Mucosa of gallbladder (tissue), 1 donor: ENCODE measurements at regions not wholly inside any gene's neighbourhood (a gene's known extent, or its start where the extent isn't known, plus 50 kb on each side); places are given as distances from the start of the nearest gene placed in this dataset.

Experiments used
- DNase-seq: peaks from one replicate; pipeline ENCODE4 v3.0.0-alpha.2; 2020; ENCODE audit warnings: low spot score
- donor health status: DM: no; HTN: no; CAD: no.

DNA sequence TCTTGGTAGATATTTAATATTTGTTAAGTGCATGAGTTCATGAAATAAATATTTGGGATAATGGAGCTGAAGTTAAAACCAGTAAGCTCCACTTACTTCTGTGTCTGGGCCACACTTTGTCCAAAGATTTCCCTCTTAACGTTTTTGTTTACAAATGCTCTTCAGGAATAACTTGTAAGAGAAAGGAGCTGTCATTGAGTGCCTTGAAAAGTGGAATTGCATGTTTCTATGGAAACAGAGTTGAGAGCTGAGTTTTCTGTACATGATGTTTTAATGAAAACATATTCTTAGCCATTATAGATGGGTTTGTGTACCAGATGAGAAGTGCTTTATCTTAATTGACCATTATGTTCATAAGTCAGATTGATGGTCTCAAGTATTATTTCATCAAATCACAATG is 1045.4 kb upstream of the EEF2KMT start:
- no peak for DNase-seq

DNA sequence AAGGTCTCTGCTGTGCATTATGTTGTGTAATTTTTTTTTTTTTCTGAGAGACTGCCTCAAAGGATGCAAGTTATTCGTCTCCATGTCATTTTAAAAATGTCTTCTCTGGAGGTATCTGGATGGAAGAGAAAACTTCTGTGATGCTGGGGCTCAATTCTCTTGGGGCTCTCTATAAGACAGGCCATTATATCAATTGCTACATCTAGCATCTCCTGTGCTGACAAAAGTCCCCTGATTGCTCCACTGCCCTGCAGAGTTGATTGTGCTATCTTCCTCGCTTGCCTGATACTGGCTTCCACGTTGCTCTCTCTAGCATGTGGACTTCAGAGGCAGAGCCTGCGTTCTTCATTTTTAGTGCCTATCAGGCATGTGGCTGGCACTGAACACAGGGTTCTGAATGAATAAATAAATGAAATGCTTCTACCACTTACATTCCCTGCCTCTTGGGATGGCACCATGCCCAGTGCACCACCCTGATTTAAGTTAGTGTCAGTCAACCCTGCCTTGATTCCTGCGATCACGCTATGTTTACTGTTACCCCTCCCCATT is 1035.5 kb upstream of the EEF2KMT start:
- no peak for DNase-seq

DNA sequence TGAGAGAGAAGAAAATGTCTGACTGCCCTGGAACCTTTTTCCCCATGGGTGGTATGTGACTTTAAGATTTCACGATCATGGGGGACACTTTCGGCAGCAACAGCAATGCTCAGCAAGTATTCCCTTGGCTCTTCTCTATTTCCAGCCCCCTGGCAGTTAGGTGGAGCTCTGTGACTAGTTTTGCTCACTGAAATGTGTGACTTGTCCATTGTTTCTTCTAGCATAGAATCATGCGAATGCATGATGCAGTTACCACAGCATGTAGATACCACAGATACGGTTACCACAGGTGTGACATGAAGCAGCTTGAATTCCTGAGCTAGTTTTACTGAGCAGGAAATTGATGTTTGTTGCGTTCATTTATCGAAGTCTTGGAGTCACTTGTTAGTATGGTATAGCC is 1034.5 kb upstream of the EEF2KMT start:
- no peak for DNase-seq

DNA sequence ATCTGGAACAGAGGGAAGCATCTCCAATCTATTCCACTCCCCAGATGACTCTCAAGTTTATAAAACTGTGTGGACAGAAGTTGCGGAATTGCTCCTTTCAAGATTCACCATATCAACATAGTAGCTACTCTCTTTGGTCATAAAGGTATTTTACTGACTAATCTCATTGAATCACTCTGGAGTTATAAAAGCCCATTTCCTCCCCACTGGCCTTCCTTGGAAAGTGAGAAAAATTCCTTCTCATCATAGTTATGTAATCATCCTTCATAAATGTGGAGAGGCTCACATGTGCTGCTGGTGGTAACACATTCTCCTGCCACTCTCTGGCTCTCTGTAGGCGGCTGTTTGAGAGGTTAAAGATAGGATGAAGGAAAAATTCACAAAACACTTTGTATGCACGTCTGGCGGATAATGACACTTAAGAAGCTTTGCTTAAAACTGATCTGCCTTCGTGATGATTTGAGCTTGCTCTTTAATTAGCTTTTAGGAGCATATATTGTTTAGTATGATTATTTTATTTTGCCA is 1034.0 kb upstream of the EEF2KMT start:
- no peak for DNase-seq

DNA sequence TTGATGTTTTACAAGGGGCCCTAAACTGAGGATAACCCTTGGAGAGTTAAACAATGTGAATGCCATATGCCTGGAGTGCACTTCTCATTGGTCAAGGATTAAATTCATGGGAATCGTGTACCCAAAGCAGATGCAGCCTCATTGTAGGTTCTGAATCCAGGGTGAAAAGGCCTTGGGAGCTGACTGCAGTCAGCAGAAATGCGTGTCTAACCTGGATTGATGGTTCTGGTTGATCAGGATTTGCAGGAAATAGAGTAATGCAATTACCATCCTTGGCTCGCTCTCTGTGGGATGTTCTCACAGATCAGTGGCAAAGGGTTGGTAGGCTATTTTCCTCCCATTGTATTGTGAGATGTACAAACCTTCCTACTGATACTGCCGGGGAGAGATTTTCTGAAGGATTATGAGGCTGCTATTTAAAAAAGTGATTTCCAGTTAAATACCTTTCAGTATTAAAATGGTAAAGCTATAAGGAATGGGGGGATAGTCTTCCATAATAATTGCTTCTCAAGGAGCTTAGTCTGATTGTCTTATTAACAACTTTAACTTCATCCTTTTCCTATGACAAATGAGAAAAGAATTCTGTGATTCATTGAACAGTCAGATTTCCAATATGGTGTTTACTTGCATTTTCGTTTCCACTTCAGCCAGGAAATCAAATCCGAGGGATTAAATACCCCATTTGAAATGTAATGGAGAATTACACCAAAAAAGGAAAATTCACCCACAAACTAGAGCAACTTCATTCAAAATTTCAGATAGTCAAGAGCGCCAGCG is 1028.1 kb upstream of the EEF2KMT start:
- DNase-seq: no peak

DNA sequence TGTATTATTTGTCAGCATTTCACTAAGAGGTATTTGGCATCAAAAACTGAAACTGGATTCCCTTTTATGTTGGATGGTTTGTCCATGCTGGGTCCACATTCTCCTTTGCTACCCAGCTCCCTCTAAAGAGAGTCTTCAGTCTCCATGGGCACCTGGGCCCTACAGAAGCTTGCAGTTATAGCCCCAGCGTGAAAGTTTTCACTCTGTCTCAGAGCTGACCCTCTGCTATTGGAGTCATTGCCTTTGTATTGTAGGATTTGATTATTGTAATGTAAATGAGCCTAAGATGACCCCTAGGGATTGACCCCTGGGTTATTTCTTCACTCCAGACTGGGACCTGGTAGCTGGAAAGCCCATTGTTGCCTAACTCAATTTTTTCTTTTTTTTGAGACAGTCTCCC is 1026.5 kb upstream of the EEF2KMT start:
- no peak for DNase-seq

DNA sequence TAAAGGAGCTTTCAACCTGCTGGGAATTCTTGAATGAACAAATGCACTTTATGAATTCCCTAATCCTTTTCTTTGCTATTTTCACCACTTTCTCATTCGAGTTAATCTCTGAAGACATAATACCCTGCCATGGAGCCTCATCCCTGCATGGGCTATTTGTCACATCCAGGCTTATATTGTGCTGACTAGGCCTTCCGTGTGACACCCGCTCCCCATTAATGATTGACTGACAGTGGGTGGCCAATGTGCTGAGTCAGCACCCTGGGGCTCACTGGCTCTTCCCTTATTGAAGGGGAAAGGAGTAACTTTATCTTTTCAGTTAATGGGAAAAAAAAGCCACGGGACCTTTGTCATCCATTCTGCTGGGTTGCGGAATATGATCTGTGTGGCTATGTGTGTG is 1024.8 kb upstream of the EEF2KMT start:
- no peak for DNase-seq

DNA sequence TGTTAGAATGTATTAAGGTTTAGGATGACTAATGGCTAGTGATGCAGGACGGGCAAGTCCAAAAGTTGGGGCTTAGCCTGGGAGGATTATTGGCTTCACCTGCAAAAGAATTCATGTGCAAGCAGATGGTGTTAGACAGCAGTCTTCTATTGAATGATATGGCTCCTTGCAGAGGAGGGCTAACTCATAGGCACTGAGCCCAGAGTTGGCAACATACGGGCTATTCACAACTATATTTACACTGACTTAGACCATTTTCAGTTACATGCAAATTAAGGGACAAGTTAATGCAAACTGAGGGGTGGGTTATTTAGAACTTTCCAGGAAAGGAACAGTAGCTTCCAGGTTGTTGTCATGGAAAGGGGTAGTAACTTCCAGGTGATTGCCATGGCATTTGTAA is 1017.1 kb upstream of the EEF2KMT start:
- DNase-seq: no peak

DNA sequence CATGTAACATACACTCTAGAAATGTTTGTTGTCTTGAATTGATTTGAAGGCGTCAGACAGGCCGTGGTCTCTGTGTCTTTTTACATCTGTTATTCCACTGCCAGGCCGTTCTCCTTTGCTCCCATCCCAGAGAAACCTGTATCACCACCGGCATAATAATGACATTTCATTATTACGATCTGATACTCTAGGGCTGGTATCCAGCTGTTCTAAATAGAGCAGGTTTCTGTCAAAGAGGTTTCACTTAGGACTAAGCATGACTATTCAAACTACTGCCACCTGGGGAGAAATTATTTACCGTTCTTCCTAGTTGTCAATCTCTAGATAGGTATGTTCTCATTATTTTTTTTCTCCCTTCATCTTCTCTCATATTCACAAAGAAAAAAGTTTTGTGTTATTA is 1016.2 kb upstream of the EEF2KMT start:
- no peak for DNase-seq

DNA sequence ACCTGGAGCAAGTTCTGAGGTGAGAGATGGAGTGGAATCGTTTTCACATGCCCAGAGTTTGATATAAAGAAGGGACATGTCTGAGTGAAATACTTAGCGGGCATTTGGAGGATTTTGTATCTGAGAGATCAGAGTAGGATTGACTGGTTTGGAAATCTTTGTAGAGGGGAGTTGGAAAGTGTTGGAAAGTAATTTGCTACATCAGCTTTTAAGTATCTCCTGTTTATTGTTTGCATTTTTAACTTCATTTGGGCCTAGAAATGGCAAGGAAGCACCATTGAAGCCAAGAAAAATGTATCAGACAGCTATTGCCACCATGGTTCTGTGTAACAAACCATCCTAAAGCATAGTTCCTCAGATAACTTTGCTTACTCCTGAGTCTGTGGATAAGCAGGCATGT is 1015.1 kb upstream of the EEF2KMT start:
- no peak for DNase-seq

DNA sequence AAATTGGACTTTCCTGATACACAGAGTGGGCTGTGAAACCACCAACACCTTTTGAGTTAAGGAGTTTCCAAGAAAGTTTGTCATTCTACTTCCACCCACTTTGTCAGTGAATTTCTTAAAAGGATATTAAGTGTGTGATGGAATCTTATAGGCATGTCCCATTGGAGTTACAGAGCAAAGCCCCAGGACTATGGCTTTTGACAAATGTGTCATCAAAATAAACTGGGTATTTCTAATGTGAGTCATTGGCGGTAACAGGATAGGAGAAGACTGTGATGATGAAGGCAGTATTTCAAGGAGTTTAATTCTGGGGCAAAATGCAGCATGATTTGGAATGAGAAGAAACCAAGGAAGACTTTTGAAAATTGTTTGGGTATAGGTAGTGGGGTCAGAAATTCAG is 1013.8 kb upstream of the EEF2KMT start:
- no peak for DNase-seq

DNA sequence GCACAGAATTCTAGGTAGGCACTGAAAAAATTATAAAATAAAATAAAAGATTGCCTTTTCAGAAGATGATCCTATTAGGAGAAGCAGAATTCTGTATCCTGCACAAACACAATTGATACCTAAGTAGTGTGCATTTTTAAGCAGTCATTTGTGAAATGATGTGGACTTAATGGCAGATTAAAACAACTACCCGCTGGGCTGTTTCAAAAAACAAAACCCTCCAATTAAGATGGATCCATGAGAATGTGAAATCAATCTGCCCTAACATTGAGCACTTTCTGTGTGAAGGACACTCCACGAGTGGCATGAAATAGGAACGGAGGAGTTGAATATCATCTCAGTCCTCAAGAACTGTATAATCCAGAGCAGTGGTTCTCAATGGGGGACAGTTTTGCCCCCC is 1012.8 kb upstream of the EEF2KMT start:
- DNase-seq: no peak

DNA sequence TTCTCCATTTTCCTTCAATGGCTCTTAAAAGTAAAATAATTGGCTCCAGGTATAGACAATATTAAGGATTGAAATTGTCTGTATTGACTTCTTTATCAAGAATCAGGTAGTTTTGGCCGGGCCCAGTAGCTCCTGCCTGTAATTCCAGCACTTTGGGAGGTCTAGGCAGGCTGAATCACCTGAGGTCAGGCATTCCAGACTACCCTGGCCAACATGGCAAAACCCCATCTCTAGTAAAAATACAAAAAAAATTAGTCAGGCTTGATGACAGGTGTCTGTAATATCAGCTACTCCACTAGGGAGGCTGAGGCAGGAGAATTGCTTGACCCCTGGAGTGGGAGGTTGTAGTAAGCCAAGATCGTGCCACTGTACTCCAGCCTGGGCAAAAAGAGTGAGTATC is 1008.5 kb upstream of the EEF2KMT start:
- DNase-seq: no peak

DNA sequence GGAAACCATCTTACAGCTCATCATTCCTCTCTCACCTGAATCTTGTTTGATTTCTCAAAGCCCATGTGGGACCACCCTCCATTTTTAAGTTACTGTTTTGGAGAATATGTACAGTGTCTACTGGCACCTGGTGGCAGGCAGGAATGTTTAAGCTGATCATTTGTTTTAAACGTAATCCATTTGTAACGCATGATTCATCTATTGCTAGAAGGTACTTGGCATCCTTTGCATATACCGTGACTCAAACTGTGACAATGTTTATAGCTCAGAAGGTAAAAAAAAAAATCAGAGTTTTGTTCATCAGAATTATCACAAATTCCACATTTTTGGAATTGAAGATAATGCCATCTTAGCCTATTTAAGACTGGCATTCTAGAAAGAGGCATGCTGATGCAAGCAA is 1007.5 kb upstream of the EEF2KMT start:
- DNase-seq: no peak

DNA sequence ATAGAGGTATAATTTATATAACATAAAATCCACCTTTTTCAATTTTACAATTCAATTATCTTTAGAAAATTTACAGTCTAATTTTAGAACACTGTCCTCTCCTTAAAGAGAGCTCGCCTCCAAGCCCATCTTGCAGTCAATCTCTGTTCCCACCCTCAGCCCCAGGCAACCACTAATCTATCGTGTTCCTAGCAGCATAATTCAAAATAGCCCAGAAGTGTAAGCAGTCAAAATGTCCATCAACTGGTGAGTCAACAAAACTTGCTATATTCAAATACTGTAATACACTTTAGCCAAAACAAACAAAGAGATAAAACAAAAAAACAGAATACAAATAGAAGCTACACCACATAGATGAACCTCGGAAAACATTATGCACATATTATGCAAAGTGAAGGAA is 1006.8 kb upstream of the EEF2KMT start:
- DNase-seq: no peak

DNA sequence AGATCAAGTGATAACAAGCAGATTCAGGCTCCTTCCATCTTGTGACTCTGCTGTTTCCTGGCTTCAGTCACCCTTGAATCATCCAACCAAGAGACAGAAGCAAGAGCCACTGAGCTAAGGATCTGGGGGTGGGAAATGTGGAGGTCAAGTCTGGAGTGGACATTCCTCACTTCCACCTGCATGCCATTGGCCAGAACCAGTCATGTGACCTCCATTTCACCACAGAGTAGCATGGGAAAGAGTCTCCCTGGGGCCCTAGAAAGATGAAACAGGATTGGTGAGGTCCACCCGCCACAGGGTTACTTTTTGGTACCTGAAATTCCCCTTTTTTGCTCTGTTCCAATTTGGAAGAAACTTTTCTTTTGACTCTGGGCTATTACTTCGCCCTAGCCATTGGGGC is 1006.0 kb upstream of the EEF2KMT start:
- no peak for DNase-seq

DNA sequence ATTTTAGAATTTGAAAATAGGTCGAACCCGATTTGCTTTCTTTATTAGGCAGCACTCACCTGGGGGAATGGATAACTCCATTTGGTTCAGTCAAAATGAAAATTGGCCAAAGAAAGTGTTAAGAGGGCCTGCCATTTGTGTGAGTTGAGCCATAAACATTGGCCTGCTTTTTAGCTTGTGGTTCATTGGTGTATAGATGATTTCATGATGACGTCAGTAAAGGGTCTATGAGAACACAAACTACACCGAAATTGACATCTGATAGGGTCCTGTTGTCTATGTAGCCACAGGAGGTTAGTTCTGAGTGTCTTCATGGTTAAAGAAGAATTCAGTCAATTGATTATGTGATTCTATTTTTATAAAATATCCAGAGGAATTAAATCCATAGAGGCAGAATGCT is 1001.5 kb upstream of the EEF2KMT start:
- no peak for DNase-seq

DNA sequence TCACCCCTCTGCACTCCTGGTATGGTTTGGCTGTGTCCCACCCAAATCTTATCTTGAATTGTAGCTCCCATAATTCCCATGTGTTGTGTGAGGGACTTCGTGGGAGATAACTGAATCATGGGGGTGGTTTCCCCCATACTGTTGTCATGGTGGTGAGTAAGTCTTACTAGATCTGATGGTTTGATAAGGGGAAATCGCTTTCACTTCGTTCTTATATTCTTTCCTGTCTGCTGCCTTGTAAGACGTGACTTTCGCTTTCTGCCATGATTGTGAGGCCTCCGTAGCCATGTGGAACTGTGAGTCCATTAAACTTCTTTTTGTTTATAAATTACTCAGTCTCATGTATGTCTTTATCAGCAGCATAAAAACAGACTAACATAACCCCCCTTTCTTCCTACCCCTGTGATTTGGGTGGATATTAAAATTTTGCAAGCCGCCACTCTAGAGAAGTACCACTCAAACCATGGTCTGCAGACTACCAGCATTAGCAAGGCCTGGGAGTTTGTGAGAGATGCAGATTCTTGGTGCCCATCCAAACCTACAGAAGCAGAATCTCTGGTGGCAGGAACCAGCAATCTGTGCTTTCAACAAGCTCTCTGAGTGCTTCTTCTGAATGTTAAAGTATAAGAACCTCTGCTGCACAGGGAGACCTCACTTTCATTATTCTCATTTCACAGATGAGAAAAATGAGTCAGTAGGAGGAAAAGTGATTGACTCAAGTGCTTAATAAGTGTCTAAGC is 999.5 kb upstream of the EEF2KMT start:
- DNase-seq: no peak

DNA sequence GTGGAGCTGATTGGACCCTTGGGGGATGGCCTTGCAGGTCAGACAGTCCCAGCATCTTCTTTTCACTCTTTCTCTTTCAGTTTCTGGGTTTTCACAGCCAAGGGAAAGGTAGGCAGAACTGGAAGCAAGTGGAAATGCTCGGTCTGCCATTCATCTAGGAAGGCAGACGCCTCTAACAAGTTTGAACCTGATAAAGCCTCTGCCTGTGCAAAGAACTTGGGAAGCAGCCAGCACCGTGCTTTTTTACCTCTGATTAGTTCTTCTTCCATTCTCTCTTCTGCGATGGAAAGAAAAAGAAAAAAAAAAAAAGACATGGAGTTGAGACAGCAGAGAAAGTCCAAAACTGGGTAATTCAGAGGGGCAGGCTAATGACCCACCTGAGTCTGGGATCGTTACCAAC is 997.8 kb upstream of the EEF2KMT start:
- DNase-seq: no peak

DNA sequence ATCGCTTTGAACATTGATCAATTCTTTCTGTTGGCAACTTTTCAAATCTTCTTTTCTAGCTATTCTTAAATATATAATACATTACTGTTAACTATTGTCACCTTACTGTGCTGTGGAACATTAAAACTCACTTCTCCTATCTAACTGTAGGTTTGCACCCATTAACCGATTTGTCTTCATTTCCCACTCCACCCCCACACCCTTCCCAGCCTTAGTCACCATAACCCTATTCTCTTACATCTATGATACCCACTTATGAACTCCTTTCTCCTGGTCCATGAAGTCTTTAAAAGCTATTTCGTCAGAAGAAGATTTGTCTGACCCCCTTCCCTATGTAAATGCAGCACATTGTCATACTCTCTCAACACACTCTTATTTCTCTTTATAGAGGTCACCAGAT is 993.4 kb upstream of the EEF2KMT start:
- no peak for DNase-seq

DNA sequence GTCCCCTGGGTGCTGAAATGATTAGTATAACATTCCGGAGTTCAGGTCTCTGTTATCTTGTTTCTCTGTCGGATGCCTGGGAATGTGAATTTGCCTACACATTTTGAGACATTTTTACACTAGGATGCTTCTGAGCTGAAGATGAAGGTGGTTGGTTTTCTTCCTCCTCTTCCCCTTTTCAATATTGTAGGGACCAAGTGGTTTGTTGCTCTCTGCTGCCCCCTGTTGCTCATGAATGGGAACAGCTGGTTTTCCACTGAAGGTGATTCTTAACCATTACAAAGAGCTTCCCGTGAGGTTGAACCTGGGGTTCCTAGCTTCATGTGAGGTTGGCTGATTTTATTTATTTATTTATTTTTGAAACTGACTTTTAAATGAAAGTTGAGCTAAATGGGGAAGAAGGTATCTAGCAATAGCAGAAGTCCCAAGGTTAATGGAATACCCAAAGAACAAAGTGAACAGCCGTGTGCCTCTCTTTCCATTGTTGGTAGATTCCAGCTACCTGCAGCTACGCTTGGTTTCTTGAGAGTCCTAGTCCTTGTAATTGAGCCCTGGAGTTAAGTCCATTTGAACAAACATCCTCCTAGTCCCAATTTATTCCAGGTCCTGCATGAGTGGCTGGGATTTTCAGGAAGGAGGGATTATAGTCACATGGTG is 983.9 kb upstream of the EEF2KMT start:
- peak; percentile 41 for DNase-seq

DNA sequence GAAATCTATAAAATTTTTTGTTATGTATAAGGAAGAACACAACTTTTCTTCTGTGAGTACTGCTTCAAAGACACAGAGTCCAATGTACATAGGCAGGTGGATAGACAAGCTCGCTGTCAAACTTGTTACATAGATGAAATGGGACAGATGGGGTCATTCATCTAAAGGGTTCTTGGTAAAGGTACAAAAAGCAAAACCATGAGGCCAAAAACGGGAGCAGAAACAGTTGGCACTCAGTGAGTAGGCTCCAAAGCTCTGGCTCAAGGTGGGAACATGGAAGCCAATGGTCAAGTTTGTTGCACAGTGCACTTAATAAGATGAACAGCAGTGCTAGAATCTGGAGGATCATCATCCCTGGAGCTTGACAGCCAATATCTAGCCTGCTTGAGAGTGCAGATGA is 979.0 kb upstream of the EEF2KMT start:
- DNase-seq: no peak

DNA sequence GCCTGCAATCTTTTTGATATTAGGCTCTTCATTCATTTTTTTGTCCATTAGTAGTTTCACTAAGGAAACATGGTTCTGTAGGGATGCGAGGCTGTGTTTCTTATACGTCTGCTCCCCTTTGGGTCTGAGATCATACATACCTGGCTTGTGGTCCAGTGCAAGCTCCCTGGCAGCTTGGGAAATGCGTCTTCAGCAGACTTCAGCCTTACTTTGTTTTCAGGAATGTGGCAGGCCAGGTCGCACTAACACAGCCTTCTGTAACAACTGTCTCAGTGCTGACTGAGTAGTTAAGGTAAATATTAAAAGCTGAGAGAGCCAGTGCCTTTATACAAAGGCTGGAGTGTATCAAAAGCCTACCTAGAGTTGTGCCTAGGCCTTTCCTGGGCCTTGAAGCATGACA is 970.5 kb upstream of the EEF2KMT start:
- no peak for DNase-seq
